MG63 (cell line): ENCODE measurements at regions not wholly inside any gene's neighbourhood (a gene's known extent, or its start where the extent isn't known, plus 50 kb on each side); places are given as distances from the start of the nearest gene placed in this dataset.
"Not testable (repeated sequence)": the region's sequence is repeated elsewhere in the genome, so short reads cannot be mapped to it uniquely, and the experiment has no call there.

Source experiments
- DNase-seq: peaks from one replicate; pipeline ENCODE4 v3.0.0-alpha.2; 2020
- H3K27me3 ChIP-seq: fragments of 250-450 bp; sonication (Bioruptor Pico); 2 replicates; pipeline ENCODE4 v1.5.1; 2020; ENCODE audit warnings: mild to moderate bottlenecking, moderate library complexity
- H3K36me3 ChIP-seq: fragments of 250-450 bp; sonication (Bioruptor Pico); 2 replicates; pipeline ENCODE4 v1.5.1; 2020; ENCODE audit warnings: mild to moderate bottlenecking, moderate library complexity
- H3K4me3 ChIP-seq: fragments of 250-450 bp; sonication (Bioruptor Pico); 2 replicates; pipeline ENCODE4 v1.5.1; 2020; ENCODE audit warnings: mild to moderate bottlenecking, moderate library complexity
- H3K9me3 ChIP-seq: fragments of 250-450 bp; sonication (Bioruptor Pico); 2 replicates; pipeline ENCODE4 v1.5.1; 2020; ENCODE audit warnings: mild to moderate bottlenecking, moderate library complexity

GRCh38 chr1:610538-610937, 75.9 kb downstream of the OR4F16 start:
- not testable (repeated sequence) for H3K9me3 ChIP-seq, H3K27me3 ChIP-seq, H3K36me3 ChIP-seq, H3K4me3 ChIP-seq, DNase-seq

GRCh38 chr1:609161-609560, 77.3 kb downstream of the OR4F16 start:
- not testable (repeated sequence) for H3K4me3 ChIP-seq, DNase-seq, H3K27me3 ChIP-seq, H3K36me3 ChIP-seq, H3K9me3 ChIP-seq

- not testable (repeated sequence) for H3K27me3 ChIP-seq, H3K9me3 ChIP-seq, H3K36me3 ChIP-seq
- H3K4me3 ChIP-seq: peak overlapping the region; percentile 40
- peak; percentile 78 for DNase-seq
These were observed 81.2 kb downstream of the OR4F16 start for GRCh38 chr1:605279-605678.

- not testable (repeated sequence) for H3K9me3 ChIP-seq, DNase-seq, H3K36me3 ChIP-seq, H3K27me3 ChIP-seq, H3K4me3 ChIP-seq
These were observed 98.2 kb downstream of the OR4F16 start for GRCh38 chr1:588211-588610.

GRCh38 chr1:585992-586391, 100.5 kb downstream of the OR4F16 start:
- not testable (repeated sequence) for H3K9me3 ChIP-seq, H3K36me3 ChIP-seq, H3K4me3 ChIP-seq, H3K27me3 ChIP-seq
- DNase-seq: peak; percentile 82
